ENCODE measurements at regions not wholly inside any gene's neighbourhood (a gene's known extent, or its start where the extent isn't known, plus 50 kb on each side); places are given as distances from the start of the nearest gene placed in this dataset.
"Not testable (repeated sequence)": the region's sequence is repeated elsewhere in the genome, so short reads cannot be mapped to it uniquely, and the experiment has no call there.

DNA sequence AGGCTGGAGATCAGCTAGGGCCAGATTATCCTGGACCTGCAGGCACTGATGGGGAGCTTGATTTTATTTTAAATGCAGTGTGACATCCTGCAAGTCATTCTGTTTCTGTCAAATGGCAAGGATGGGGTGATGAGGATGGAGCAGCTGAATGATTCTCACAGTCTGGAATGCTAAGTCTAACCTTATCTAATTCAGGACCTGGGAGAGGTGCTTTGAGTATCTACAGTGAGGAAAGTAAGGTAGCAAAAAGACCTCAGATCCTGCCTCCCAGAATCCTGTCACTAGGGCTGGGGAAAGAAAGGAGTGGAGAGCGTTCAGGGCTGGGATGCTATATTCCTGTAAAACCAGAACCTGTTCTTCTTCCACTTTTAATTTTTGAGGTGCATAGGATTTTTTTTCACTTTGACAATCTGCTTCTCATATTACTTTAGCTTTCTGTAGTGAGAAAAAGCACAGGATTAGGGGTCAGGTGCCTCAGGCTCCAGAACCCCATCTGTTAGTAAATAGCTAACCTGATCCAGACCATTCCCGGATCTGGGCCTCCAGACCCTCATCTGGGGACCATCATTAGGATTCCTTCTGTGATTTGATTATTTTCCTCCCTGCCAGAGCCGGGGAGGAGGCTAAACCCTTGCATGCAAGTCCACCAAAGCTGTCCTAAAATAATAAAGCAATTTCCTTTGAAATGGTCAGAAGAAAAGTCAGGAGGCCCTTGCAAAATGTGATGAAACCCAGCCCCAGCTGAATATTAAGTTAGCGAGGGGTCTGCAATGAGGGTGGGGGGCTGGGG lies 54.7 kb downstream of the ASCL1 start:
- no peak for DNase-seq (ENCODE audit: low read depth)

DNA sequence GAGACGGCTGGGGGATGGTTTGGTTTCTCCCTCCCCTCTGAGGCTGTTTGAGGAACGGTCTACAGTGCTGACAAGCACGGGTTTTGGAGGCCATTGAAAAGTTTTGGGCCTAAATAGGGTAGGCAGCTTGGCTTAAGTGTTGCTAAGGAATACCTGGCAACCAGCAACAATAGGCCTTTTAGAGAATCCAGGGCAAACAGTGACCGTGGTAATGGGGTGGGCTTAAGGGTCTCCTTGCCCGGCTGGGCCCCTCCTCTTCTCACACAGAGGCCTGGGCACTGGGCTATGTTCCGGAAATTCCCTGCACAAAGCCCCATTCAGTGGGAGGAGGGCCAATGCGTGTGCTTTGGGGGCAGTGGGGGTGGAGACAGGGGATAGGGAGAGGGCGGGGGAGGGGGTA lies 55.4 kb downstream of the ASCL1 start:
- no peak for DNase-seq (ENCODE audit: low read depth)

DNA sequence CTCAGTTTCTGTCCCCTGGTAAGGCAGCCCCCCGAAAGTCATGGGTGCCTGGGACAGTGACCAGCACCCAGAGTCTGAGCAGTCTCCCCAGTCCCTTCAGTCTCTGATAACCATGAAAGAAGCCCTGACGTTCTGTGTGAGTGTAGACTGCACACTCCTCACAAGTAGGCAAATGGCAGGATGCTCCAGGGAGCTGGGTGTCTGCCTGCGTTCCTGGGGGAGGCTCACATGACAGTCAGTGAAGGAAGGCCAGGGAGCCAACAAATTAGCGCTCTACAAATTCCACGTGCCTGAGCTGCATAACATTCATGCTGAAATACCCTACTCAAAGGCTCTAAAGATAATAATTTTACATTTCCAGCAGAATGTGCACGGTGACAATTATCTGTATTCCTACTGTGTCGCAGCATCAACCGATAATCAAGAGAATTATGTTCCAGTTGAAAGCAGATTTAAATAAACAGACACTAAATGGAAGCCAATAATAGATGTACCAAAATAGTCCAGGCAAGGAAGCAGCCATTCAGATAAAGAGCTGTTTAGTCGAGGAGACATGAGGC lies 56.3 kb downstream of the ASCL1 start:
- no peak for DNase-seq (ENCODE audit: low read depth)

DNA sequence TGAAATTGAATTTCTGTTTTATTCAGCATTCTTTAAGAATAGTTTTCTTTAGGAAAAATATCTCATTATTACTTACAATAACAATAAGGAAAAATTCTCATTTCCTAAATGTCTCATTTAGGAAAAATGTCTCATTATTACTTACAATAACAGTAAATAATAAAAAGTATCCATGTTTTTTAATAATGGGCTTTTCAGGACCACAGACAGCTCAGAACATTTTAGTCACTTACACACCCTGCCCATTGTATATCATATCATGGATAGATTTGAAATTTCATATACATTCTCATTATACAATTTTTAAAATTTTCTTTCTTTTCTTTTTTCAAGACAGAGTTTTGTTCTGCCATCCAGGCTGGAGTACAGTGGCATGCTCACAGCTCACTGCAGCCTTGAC lies 58.9 kb downstream of the ASCL1 start:
- DNase-seq (ENCODE audit: low read depth), result no peak

DNA sequence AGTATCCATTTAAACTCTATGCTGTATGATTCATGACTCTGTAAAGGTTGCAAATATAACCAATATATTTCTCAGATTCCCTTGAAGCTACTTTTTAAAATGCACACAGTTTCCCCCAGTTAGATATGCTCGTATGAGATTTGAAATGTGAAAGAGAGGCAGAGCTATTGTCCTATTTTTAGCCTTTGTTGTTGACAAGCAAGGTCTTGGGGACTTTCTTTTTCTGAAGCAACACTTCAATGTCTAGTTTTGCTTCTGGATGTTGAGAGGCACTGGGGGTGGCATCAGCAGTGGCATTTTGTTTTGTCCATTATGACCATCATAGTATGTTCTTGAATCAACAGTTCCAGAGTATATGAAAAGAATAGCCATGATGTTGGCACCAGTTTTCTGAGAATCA lies 63.4 kb downstream of the ASCL1 start:
- DNase-seq (ENCODE audit: low read depth), result no peak

DNA sequence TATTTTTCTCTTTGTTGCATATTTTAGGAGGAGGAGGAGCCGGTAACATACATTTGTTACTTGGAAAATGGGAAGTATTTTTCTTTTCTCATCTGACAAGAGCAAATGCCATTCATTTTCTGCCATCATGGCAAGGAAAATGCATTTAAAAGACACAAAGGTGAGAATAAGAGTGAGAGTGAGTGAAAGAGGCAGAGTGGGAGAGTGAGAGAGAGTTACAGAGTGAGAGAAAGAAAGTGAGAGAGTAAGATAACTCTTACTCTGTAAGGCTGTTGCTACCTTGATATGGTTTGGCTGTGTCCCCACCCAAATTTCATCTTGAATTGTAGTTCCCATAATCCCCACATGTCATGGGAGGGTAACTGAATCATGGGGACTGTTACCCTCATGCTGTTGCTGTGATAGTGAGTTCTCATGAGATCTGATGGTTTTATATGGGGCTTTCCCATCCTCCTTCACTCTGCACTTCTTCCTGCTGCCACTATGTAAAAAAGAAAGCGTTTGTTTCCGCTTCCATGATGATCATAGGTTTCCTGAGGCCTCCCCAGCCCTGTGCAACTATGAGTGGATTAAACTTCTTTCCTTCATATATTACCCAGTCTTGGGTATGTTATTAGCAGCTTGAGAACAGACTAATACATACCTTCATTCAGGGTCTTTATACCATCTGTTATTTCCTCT lies 64.2 kb downstream of the ASCL1 start:
- no peak for DNase-seq (ENCODE audit: low read depth)

DNA sequence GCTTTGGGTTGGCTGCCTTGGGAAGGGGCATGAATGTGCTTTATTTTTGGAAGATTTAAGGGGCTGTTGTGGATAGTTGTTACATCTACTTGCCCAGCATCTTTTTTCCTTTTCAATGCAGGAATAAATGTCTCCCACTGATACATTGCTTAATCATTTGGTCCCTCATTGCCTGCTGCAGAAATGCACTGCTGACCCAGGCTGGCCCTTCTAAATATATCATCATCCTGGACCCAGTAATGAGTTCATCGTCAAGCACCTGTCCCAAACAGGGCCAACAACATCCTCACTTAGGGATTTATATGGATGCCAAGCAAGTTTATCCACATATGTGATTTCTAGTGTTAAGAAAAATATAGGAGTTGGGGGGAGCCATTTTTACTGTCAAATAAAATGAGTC lies 67.2 kb downstream of the ASCL1 start:
- no peak for DNase-seq (ENCODE audit: low read depth)

DNA sequence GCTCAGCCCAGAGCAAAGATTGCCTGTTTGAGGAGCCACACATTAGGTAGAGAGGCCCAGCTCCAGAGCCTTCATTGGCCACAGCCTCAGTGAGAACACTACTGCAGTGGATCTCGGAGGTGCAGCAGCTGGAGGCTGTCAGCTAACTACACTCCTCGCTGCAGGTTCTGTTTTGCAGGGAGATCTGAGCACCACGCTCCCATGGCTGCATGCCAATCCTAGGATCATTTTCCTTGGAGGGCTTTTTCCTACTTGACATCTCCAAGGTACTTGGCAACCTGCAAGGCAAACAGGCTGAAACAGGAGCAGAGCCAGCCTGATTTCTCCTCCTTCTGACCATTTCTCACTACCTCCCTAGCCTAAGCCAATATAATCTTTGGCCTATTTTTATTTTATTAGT lies 69.2 kb downstream of the ASCL1 start:
- not testable (repeated sequence) for DNase-seq (ENCODE audit: low read depth)

DNA sequence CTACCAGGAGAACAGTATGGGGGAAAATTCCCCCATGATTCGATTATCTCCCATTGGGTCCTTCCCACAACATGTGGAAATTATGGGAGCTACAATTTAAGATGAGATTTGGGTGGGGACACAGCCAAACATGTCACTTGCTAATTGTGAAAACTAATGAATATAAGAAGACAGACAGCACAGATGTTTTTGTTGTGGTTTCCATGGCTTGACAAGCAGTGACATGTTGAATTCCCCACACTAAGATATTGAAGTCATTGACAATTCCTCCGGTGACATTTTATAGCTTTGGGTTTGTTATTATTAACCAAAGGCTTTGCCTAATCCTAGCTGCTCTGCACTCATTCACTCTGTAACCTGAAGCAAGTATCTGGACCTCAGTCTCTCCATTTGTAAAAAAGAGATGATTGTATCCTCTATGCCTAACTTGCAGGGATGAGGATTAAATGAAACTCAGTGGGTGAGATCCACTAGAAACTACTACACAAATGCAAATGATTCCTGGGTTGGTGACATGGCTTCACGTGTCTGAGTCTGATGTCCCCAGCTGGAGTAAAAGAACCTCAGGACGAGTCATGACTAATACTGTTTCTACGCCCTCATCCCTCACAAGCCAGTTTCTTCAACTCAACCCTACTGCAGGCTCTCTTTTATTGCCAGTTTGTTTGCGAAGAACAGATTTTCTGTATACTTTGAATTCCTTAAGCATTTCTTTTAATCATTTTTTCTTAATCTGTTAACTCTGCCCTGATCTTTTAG lies 71.6 kb downstream of the ASCL1 start:
- DNase-seq (ENCODE audit: low read depth), result no peak

DNA sequence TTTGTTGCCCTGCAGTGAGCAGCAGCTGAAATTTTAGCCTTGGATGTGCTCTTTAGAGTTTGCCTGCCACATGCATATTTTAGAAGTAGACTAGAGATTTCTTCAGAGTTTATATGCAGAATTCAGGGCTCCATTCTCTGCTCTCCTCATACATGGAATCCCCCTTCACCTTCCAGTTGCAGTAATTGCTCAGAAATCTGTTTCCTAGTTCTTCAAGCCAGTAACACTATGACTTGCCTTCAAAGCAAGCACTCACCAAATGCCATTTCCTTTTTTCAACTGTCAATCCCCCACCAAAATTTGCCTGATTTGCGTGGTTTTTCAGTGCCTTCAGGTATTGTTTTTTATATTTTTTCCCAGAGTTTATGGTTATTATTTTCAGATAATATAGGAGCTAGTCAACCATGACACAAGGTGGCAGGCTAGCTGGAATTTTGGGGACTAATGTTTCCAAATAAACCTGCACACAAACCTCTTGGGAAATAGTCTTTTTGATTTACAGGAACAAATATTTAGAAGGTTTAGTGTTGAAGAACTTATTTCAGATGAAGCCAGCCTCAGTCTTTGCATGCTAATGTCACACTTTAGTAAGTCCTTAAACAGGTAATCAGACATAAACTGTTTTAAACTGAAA lies 79.2 kb downstream of the ASCL1 start:
- DNase-seq (ENCODE audit: low read depth), result no peak

DNA sequence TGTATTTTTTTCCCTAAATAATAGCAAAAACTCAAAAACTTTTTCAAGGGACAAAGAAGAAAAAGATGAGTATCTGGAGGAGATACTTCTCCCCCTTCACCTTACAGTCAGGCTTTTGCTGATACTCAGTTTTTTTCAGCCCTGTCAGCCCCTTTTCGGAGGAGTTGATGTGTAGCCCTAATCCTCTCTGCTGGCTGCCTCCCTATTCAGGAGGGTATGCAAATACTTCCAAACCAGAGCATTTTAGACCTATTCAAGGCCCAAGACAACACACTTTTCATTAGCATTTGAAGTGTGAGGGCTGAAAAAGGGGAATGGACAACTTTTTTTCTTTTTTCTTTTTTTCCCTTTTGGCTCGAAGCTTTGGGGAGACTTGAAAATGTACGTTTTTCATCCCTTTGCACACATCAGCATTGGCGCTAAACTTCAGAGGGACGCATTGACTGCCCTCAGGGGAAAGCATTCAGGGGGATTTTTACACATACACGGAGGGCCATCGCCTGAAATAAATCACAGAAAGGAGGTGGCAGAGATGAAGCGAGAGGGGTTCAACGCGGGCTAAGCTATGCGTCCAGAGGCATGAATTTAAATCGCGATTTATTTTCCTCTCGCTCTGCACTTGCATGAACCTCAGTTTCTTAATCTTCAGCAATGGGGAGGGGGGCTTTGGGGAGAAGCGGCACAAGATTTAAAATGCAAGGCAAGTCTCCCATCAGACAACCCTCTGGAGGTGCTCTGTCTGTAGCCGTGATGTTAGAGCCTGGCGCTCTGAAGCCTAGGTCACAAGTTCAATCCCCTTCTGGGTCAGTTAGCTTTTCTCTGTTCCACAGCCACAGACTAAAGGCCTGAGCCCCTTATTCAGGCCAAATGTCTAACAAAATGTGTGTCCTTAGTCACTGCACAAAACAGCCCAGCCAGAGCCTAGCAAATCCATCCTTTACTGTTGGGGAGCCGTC lies 86.3 kb downstream of the ASCL1 start:
- DNase-seq (ENCODE audit: low read depth), result no peak

DNA sequence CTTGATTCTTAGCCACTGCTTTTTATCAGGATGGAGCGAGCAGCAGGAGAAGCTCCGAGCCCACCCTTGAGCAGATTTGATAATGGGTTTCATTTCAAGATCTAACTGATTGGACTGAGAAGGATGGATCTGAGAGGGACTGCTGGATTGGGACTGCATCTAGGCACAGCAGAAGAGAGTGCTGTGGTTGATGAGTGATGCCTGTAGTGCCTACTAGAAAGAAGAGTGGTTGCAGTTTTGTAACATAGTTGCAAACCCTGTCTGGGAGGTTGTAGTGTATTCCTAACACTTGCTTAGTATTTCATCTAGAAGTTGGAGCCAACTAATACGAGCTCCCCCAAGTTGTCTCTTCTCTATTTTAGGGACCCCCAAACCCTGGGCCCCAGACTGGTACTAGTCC lies 88.7 kb downstream of the ASCL1 start:
- DNase-seq (ENCODE audit: low read depth), result no peak

DNA sequence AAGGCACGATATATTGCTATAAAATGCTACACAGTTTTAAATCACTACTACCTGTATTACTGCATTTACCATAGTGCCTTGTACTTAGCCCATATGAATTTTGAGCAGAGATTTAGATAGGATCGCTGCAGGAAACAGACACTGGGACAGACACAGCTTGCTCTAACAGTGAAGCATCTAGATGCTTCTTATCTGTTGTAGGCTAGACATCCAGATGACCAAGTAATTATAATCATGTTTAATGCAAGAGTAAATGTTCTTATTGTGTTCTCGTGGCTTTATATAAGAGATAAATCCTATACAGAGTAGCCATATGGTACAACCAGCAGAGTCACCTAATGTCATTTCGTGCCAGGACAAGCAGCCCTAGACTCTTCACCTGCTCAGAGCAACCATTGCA lies 92.8 kb downstream of the ASCL1 start:
- DNase-seq (ENCODE audit: low read depth), result no peak

DNA sequence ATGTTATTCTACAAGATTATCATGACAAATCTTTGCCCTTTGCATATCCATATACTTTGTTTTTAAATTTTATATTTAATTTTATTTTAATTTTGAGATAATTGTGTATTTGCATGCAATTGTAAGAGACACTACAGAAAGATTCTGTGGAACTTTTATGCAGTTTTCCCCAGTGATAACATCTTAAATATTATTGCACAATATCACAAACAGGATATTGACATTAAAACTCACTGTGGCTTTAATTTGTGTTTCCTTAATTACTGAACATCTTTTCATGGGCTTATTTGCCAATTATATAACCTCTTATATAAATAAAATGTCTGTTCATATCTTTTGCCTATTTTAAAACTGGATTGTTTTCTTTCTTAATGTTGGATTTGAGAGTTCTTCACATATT lies 95.6 kb downstream of the ASCL1 start:
- DNase-seq (ENCODE audit: low read depth), result no peak

DNA sequence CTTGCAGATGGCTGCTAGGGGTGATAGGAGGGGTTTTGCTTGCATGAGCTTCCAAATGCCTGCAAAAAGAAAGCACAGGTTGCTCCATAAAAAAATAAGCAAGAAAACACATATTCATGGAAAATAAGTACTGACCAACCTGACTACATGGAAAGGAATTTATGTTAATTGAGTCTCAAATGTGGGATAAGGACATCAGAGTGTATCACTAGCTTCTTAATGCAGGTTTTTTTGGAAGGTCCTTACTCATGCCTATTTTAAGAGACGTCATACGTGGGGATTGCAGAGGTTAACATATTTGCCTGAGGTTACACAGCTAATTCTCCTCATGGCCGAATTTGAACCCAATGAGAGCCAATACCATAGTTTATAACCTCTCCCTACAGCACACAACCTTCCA lies 116.2 kb downstream of the ASCL1 start:
- DNase-seq (ENCODE audit: low read depth), result peak; percentile 2

DNA sequence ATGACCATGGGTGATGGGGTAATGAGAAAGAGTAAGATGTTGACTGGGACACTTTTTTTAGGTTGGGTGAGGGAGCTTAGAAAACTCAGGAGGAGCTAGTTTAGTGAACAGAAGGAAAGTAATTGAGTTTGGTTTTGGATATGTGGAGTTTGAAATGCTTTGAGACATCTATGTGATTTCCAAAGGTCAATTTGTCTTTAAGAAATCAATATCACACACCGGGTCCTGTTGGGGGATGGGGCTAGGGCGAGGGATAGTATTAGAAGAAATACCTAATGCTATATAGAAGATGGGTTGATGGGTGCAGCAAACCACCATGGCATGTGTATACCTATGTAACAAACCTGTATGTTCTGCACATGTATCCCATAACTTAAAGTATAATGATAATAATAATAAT lies 118.4 kb downstream of the ASCL1 start:
- no peak for DNase-seq (ENCODE audit: low read depth)

DNA sequence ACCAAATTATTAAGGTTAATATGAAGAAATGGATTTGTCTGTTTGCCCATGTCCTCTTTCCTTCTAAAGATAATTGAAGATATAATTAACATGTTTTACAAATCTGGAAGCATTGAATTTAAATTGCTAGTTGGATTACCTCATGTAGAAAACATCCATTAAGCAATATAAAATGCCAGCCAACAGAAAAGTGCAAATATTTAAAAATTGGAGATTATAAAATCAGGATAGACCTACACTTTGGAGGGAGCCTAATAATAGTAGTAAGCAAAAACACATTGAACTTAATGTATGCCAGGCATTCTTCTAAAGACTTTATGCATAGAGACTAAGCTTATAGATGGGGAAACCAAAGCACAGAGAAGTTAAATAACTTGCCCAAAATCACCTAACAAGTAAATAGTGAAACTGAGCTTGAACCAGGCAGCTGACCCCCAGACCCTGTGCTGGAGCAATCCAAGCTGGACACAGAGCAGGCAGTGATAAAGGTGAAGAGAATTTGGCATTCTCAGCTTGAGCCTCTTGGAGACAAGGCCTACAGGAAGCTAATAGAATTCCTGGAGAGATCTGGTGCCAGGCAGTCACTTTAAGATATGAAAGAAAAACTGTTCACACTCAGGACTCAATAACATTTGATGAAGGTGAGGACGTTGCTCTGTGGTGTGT lies 119.8 kb downstream of the ASCL1 start:
- DNase-seq (ENCODE audit: low read depth), result no peak

DNA sequence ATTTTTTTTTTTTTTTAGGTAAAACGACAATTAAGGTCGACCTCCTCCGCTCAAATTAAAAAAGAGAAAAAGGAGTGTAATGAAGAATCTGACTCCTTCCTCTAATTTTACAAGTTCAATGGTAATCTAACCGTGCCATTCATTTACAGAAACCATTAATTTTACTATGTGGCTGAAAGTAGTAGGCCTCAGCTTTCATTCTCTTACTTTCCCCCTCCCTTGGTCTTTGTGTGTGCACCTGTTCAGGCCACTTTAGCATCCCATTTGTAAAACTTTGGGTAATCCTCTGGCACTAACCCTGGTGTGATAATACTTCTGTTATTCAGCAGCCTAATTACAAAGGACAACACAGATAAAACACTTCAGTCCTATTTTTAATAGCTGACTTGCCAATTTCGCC lies 128.1 kb downstream of the ASCL1 start:
- DNase-seq (ENCODE audit: low read depth), result no peak

DNA sequence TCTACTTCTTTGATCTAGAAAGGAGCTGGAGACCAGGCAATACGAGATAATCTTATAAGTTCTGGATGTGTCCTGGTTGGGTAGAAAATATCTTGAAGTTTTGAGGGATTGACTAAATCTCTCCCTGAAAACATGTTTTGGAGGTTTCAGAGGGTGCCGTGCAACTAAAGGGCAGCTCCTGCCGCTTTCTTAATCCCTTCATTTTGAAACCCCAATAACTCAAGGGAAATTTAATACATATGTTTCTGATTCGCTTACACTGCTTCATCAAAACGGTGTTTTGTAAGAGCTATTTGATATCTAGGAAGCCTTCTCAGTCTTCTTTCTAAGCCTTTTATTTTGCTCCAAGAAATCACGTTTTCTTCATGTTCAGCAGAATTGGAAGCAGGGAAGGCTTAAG lies 129.0 kb downstream of the ASCL1 start:
- DNase-seq (ENCODE audit: low read depth), result no peak

All from HT1080 (cell line).